Bronchial epithelial cell (primary cell): ENCODE measurements at regions not wholly inside any gene's neighbourhood (a gene's known extent, or its start where the extent isn't known, plus 50 kb on each side); places are given as distances from the start of the nearest gene placed in this dataset.

ENCODE experiments used
- DNase-seq: peaks from one replicate; pipeline ENCODE4 v3.0.0-alpha.2; 2010; ENCODE audit warnings: low read depth
- FAIRE-seq: peaks from 2 replicates; lab custom pipeline; 2011; peaks lifted over from hg19 to GRCh38; lab: Jason Lieb, UNC
- H3K27me3 ChIP-seq: 2 replicates; pipeline ENCODE4 v1.5.1; 2011; ENCODE audit warnings: low read length; ENCODE audit not compliant: control insufficient read depth, insufficient read depth
- H3K36me3 ChIP-seq: 2 replicates; pipeline ENCODE4 v1.5.1; 2011; ENCODE audit warnings: low read length; ENCODE audit not compliant: control insufficient read depth, insufficient read depth
- H3K4me3 ChIP-seq: 2 replicates; pipeline ENCODE4 v1.5.1; 2011; ENCODE audit warnings: mild to moderate bottlenecking, low read depth, low read length, control low read depth
- CTCF ChIP-seq: IDR thresholded peaks from 2 replicates; pipeline ENCODE4 v1.5.1; 2011; ENCODE audit warnings: mild to moderate bottlenecking, moderate library complexity, low read length, control low read depth, inconsistent platforms; ENCODE audit not compliant: insufficient read depth, severe bottlenecking

GRCh38 chr4:188411805-188412204 lies 272.6 kb downstream of the TRIML1 start:
- H3K36me3 ChIP-seq = no peaks in the 10 kb centered on the region
- DNase-seq = no peak

GRCh38 chr4:188412499-188412898 lies 273.3 kb downstream of the TRIML1 start:
- no peak for DNase-seq
- H3K4me3 ChIP-seq = no peak overlapping the region
- no peaks in the 10 kb centered on the region for H3K36me3 ChIP-seq
- TF ChIP-seq CTCF = no peak
- no peaks in the 10 kb centered on the region for H3K27me3 ChIP-seq
- FAIRE-seq = no peak

More at GRCh38 chr4:188411805-188412204, 272.6 kb downstream of the TRIML1 start:
- H3K27me3 ChIP-seq = no peaks in the 10 kb centered on the region
- no peak for FAIRE-seq
- H3K4me3 ChIP-seq = no peak overlapping the region
- TF ChIP-seq CTCF = no peak

- TF ChIP-seq CTCF = no peak
- H3K4me3 ChIP-seq = no peak overlapping the region
- H3K27me3 ChIP-seq = no peaks in the 10 kb centered on the region
- FAIRE-seq = no peak
- no peaks in the 10 kb centered on the region for H3K36me3 ChIP-seq
- no peak for DNase-seq
Measured at GRCh38 chr4:188414441-188414840, 275.2 kb downstream of the TRIML1 start.

- Histone ChIP-seq H3K36me3 (no peaks in the 10 kb centered on the region), H3K4me3 (no peak overlapping the region), H3K27me3 (no peaks in the 10 kb centered on the region)
- DNase-seq (peak; percentile 32), FAIRE-seq (no peak)
- peak; percentile 6 for TF ChIP-seq CTCF
Measured at GRCh38 chr4:188417181-188417580, 277.9 kb downstream of the TRIML1 start.

- no peak overlapping the region for H3K4me3 ChIP-seq
- no peaks in the 10 kb centered on the region for H3K36me3 ChIP-seq
- FAIRE-seq (no peak), DNase-seq (peak; percentile 72)
- no peak for TF ChIP-seq CTCF
- H3K27me3 ChIP-seq = no peaks in the 10 kb centered on the region
Measured at GRCh38 chr4:188423039-188423438, 283.8 kb downstream of the TRIML1 start.

- H3K36me3 ChIP-seq = no peaks in the 10 kb centered on the region
- FAIRE-seq (no peak), DNase-seq (peak; percentile 70)
- H3K27me3 ChIP-seq = no peaks in the 10 kb centered on the region
- TF ChIP-seq CTCF = no peak
- no peak overlapping the region for H3K4me3 ChIP-seq
Measured at GRCh38 chr4:188428935-188429334, 289.7 kb downstream of the TRIML1 start.
